Suprapubic skin (tissue), 4 donors: ENCODE measurements at regions not wholly inside any gene's neighbourhood (a gene's known extent, or its start where the extent isn't known, plus 50 kb on each side); places are given as distances from the start of the nearest gene placed in this dataset.

Experiments used
- POLR2A ChIP-seq, 2 donors: fragments of 450-650 bp; IDR thresholded peaks; one replicate each; pipeline ENCODE4 v1.6.1; 2017; ENCODE audit warnings: antibody characterized with exemption in 2 of 2, mild to moderate bottlenecking in 2 of 2, moderate library complexity in 2 of 2
- POLR2AphosphoS5 ChIP-seq, 3 donors: sonication (generic); formaldehyde crosslinking; IDR thresholded peaks; one replicate each; pipeline ENCODE4 v1.6.1; 2017; ENCODE audit warnings: antibody characterized with exemption in 3 of 3
- TF ChIP-seq, protein P1 (sequence below), 2 donors: fragments of 200-600 bp in 1 of 2; fragments of 450-650 bp in 1 of 2; sonication (generic) in 1 of 2; IDR thresholded peaks; one replicate each; pipeline ENCODE4 v1.5.1; 2016 to 2019; ENCODE audit warnings: antibody characterized with exemption in 2 of 2, mild to moderate bottlenecking in 1 of 2, moderate library complexity in 1 of 2

DNA sequence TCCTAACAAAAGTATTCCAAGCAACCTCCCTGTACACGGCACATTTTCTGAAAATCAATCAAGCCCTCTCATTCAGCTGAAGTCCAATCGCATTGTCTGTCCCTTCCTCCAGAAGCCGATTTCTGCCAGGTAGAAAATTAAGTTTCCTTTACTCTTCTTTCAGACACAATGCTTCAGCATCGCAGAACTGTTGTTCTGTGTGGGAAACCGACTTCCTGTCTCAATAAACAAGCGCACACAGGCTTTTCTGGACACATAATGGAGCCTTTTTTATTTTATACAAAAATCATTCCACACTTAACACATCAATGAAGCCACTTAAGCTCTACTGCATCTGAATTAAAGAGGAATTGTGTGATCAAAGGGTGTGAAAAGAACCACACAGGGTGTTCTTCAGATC lies 75.6 kb downstream of the BLID start:
- TF ChIP-seq POLR2A (IDR thresholded peaks at IDR 0.05), result no peak
- TF ChIP-seq, protein P1, sequence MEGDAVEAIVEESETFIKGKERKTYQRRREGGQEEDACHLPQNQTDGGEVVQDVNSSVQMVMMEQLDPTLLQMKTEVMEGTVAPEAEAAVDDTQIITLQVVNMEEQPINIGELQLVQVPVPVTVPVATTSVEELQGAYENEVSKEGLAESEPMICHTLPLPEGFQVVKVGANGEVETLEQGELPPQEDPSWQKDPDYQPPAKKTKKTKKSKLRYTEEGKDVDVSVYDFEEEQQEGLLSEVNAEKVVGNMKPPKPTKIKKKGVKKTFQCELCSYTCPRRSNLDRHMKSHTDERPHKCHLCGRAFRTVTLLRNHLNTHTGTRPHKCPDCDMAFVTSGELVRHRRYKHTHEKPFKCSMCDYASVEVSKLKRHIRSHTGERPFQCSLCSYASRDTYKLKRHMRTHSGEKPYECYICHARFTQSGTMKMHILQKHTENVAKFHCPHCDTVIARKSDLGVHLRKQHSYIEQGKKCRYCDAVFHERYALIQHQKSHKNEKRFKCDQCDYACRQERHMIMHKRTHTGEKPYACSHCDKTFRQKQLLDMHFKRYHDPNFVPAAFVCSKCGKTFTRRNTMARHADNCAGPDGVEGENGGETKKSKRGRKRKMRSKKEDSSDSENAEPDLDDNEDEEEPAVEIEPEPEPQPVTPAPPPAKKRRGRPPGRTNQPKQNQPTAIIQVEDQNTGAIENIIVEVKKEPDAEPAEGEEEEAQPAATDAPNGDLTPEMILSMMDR (IDR thresholded peaks at IDR 0.05), result no peak
- TF ChIP-seq POLR2AphosphoS5 (IDR thresholded peaks at IDR 0.05), result no peak
